Liver (tissue), 8 donors: ENCODE measurements at regions not wholly inside any gene's neighbourhood (a gene's known extent, or its start where the extent isn't known, plus 50 kb on each side); places are given as distances from the start of the nearest gene placed in this dataset.

Experiments used
- DNase-seq: peaks from one replicate; pipeline ENCODE4 v3.0.0-alpha.2; 2017; ENCODE audit warnings: low spot score
- H3K27ac ChIP-seq, 2 donors: one replicate each; pipeline ENCODE4 v1.7.0; 2013; ENCODE audit warnings: inconsistent platforms in 2 of 2, low read length in 2 of 2, control low read depth in 1 of 2, low read depth in 1 of 2, mild to moderate bottlenecking in 1 of 2
- H3K27me3 ChIP-seq, 4 donors: one replicate each; pipeline versions ENCODE4 v1.6.1 to v1.7.0; 2013; ENCODE audit warnings: low read length in 3 of 4, inconsistent platforms in 1 of 4, mild to moderate bottlenecking in 1 of 4, moderate library complexity in 1 of 4; ENCODE audit not compliant: control insufficient read depth in 4 of 4, insufficient read depth in 4 of 4
- H3K36me3 ChIP-seq, 4 donors: one replicate each; pipeline versions ENCODE4 v1.6.1 to v1.7.0; 2013; ENCODE audit warnings: low read length in 3 of 4, mild to moderate bottlenecking in 3 of 4, low read depth in 1 of 4, moderate library complexity in 1 of 4; ENCODE audit not compliant: control insufficient read depth in 4 of 4, insufficient read depth in 3 of 4
- H3K4me1 ChIP-seq, 4 donors: one replicate each; pipeline versions ENCODE4 v1.6.1 to v1.7.0; 2013; ENCODE audit warnings: low read length in 3 of 4, mild to moderate bottlenecking in 3 of 4, moderate library complexity in 1 of 4; ENCODE audit not compliant: control insufficient read depth in 4 of 4, insufficient read depth in 4 of 4
- H3K4me3 ChIP-seq, 3 donors: one replicate each; pipeline versions ENCODE4 v1.6.1 to v1.7.0; 2013; ENCODE audit warnings: low read length in 3 of 3, control low read depth in 1 of 3, low read depth in 1 of 3, mild to moderate bottlenecking in 1 of 3
- H3K9ac ChIP-seq, 2 donors: one replicate each; pipeline ENCODE4 v1.7.0; 2013; ENCODE audit warnings: low read length in 2 of 2, mild to moderate bottlenecking in 2 of 2, moderate library complexity in 2 of 2, control low read depth in 1 of 2, low read depth in 1 of 2
- H3K9me3 ChIP-seq, 4 donors: one replicate each; pipeline versions ENCODE4 v1.6.1 to v1.7.0; 2013; ENCODE audit warnings: low read length in 3 of 4; ENCODE audit not compliant: control insufficient read depth in 4 of 4
- CTCF ChIP-seq: fragments of 150-350 bp; IDR thresholded peaks from 2 replicates; pipeline ENCODE4 v1.5.1; 2017; ENCODE audit warnings: improper control_type of control experiment, low read depth, low read length; ENCODE audit not compliant: missing input control
- EGR1 ChIP-seq, 2 donors: IDR thresholded peaks; 2 replicates each; pipeline ENCODE4 v1.6.1; 2016 to 2018; ENCODE audit warnings: antibody characterized with exemption in 2 of 2, low read depth in 2 of 2
- FOXA1 ChIP-seq: IDR thresholded peaks from 2 replicates; pipeline ENCODE4 v1.6.1; 2016; ENCODE audit warnings: antibody characterized with exemption
- FOXA2 ChIP-seq: IDR thresholded peaks from 2 replicates; pipeline ENCODE4 v1.6.1; 2016; ENCODE audit warnings: antibody characterized with exemption
- GABPA ChIP-seq, 2 donors: IDR thresholded peaks in 1 of 2; conservative IDR thresholded peaks in 1 of 2; 2 replicates each; pipeline ENCODE4 v1.6.1; 2016; ENCODE audit warnings: antibody characterized with exemption in 2 of 2, mild to moderate bottlenecking in 1 of 2, moderate library complexity in 1 of 2
- HNF4A ChIP-seq, 2 donors: conservative IDR thresholded peaks; 2 replicates each; pipeline ENCODE4 v1.6.1; 2016; ENCODE audit warnings: antibody characterized with exemption in 2 of 2, mild to moderate bottlenecking in 2 of 2
- HNF4G ChIP-seq: IDR thresholded peaks from 2 replicates; pipeline ENCODE4 v1.6.1; 2016; ENCODE audit warnings: antibody characterized with exemption
- JUND ChIP-seq, 2 donors: IDR thresholded peaks; 2 replicates each; pipeline ENCODE4 v1.6.1; 2016; ENCODE audit warnings: antibody characterized with exemption in 2 of 2
- NR2F2 ChIP-seq: IDR thresholded peaks from 2 replicates; pipeline ENCODE4 v1.6.1; 2016; ENCODE audit warnings: antibody characterized with exemption
- REST ChIP-seq: IDR thresholded peaks from 2 replicates; pipeline ENCODE4 v1.6.1; 2016; ENCODE audit warnings: antibody characterized with exemption, mild to moderate bottlenecking
- RXRA ChIP-seq, 2 donors: IDR thresholded peaks; 2 replicates each; pipeline ENCODE4 v1.6.1; 2017 to 2018; ENCODE audit warnings: antibody characterized with exemption in 2 of 2, mild to moderate bottlenecking in 1 of 2
- SP1 ChIP-seq: IDR thresholded peaks from 2 replicates; pipeline ENCODE4 v1.6.1; 2018; ENCODE audit warnings: antibody characterized with exemption, mild to moderate bottlenecking
- YY1 ChIP-seq: IDR thresholded peaks from 2 replicates; pipeline ENCODE4 v1.6.1; 2016; ENCODE audit warnings: antibody characterized with exemption, mild to moderate bottlenecking
- ZBTB33 ChIP-seq: IDR thresholded peaks from 2 replicates; pipeline ENCODE4 v1.6.1; 2016; ENCODE audit warnings: antibody characterized with exemption
- WGBS: extraction: QIAGEN DNeasy Blood & Tissue Kit; methylation state at CpG from one replicate; pipeline ENCODE4 v1.1.7; 2013; 5-methylcytosine and 5-hydroxymethylcytosine counted together
- donor health status: healthy.
- donor health status: healthy.
- donor health status: healthy.
- donor health status: healthy.
- donor health status: healthy.

- no peak for TF ChIP-seq HNF4A (conservative IDR thresholded peaks at IDR 0.05)
- no peak for TF ChIP-seq YY1
- TF ChIP-seq EGR1 (IDR thresholded peaks at IDR 0.05; ENCODE audit: low read depth in 2 of 2): no peak
- TF ChIP-seq REST: no peak
- TF ChIP-seq ZBTB33: no peak
- TF ChIP-seq FOXA2: no peak
- TF ChIP-seq RXRA (IDR thresholded peaks at IDR 0.05): no peak
- TF ChIP-seq FOXA1: no peak
- no peak for TF ChIP-seq CTCF
- TF ChIP-seq HNF4G: no peak
- TF ChIP-seq NR2F2: no peak
- no peak for TF ChIP-seq SP1
- H3K27ac ChIP-seq: no peak overlapping the region
- DNase-seq: no peak
- 49% methylated on average over 3 of the region's 3 CpGs for WGBS
- no peaks in the 10 kb centered on the region for H3K27me3 ChIP-seq
- no peaks in the 10 kb centered on the region for H3K9me3 ChIP-seq
- no peaks in the 10 kb centered on the region for H3K36me3 ChIP-seq
- no peak overlapping the region for H3K9ac ChIP-seq
- H3K4me1 ChIP-seq: no peaks in the 10 kb centered on the region
- H3K4me3 ChIP-seq: no peak overlapping the region
Measured at GRCh38 chr3:83248454-83248853, 1487.0 kb upstream of the GBE1 start.

GRCh38 chr3:83235180-83235814 is 1473.9 kb upstream of the GBE1 start:
- no peak overlapping the region for H3K4me3 ChIP-seq
- WGBS: 73% methylated on average over 4 of the region's 4 CpGs
- DNase-seq: no peak
- no peaks in the 10 kb centered on the region for H3K36me3 ChIP-seq
- H3K9me3 ChIP-seq: no peaks in the 10 kb centered on the region
- no peaks in the 10 kb centered on the region for H3K27me3 ChIP-seq
- H3K27ac ChIP-seq: no peak overlapping the region
- TF ChIP-seq SP1 (no peak), HNF4G (no peak), NR2F2 (no peak), JUND (IDR thresholded peaks at IDR 0.05) (no peak), GABPA (IDR thresholded peaks at IDR 0.05 in 1 of 2, conservative IDR thresholded peaks at IDR 0.05 in 1 of 2) (no peak), REST (no peak)
- H3K9ac ChIP-seq: no peak overlapping the region
- no peaks in the 10 kb centered on the region for H3K4me1 ChIP-seq
